SJSA1 (cell line): ENCODE measurements at regions not wholly inside any gene's neighbourhood (a gene's known extent, or its start where the extent isn't known, plus 50 kb on each side); places are given as distances from the start of the nearest gene placed in this dataset.

Experiments
- DNase-seq, 2 experiments: peaks; one replicate each; pipeline ENCODE4 v3.0.0-alpha.2; 2015 to 2020; ENCODE audit warnings: low spot score in 2 of 2, low read depth in 1 of 2
- H3K27ac ChIP-seq: fragments of 250-450 bp; sonication (Bioruptor Pico); 2 replicates; pipeline ENCODE4 v1.5.1; 2020; ENCODE audit warnings: mild to moderate bottlenecking, moderate library complexity
- H3K27me3 ChIP-seq: fragments of 250-450 bp; sonication (Bioruptor Pico); replicated peaks from 2 replicates; pipeline ENCODE4 v1.5.1; 2020; ENCODE audit warnings: mild to moderate bottlenecking, moderate library complexity
- H3K36me3 ChIP-seq: fragments of 250-450 bp; sonication (Bioruptor Pico); 2 replicates; pipeline ENCODE4 v1.5.1; 2020; ENCODE audit warnings: mild to moderate bottlenecking
- H3K4me1 ChIP-seq: fragments of 250-450 bp; sonication (Bioruptor Pico); replicated peaks from 2 replicates; pipeline ENCODE4 v1.6.1; 2021; ENCODE audit warnings: mild to moderate bottlenecking
- H3K4me3 ChIP-seq: fragments of 250-450 bp; sonication (Bioruptor Pico); 2 replicates; pipeline ENCODE4 v1.5.1; 2020; ENCODE audit warnings: mild to moderate bottlenecking
- H3K9me3 ChIP-seq: fragments of 250-450 bp; sonication (Bioruptor Pico); replicated peaks from 2 replicates; pipeline ENCODE4 v1.5.1; 2020; ENCODE audit warnings: mild to moderate bottlenecking

DNA sequence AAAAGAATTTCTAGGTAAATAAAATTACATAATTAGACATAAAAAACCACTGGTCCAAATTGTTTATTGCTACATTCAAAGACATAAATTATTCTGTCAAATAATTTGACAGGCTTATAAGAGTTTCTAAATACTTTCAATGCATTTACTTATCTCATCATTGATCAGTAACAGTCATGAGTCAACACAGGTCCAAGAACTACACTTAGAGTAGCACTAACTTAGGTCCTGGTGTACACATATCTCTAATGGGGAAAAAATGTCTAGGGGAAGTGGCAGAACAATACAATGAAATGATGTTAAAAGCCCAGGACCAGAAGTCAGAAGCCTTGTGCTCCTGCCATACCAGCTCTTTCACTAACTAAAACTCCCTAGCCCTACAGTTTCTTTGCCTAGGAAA is 96.5 kb upstream of the SLCO6A1 start:
- Histone ChIP-seq H3K4me3 (no peak overlapping the region), H3K27me3 (no peaks in the 10 kb centered on the region), H3K9me3 (no peaks in the 10 kb centered on the region), H3K27ac (no peak overlapping the region), H3K4me1 (no peaks in the 10 kb centered on the region), H3K36me3 (no peaks in the 10 kb centered on the region)
- DNase-seq = no peak

DNA sequence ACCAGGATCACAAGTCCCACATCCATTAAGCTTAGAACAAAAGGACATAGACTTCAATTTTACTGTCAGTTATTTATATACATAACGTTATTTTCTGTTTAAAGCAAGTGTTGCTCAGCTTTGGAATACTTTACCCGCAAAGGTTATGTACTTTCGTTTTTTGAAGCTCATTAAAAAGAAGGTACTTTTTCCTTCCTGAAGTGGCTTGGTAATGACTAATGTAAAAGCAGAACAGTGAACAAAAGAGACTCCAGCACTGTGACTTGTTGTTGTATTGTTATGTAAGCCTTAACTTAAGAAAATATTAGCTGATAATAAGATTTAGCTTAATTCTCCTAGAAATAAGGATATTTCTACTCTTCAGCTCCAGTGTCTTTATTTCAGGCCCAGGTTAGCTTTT is 97.3 kb upstream of the SLCO6A1 start:
- no peaks in the 10 kb centered on the region for H3K27me3 ChIP-seq
- H3K4me3 ChIP-seq = no peak overlapping the region
- no peaks in the 10 kb centered on the region for H3K4me1 ChIP-seq
- H3K9me3 ChIP-seq = no peaks in the 10 kb centered on the region
- H3K27ac ChIP-seq = no peak overlapping the region
- no peak for DNase-seq
- H3K36me3 ChIP-seq = no peaks in the 10 kb centered on the region

DNA sequence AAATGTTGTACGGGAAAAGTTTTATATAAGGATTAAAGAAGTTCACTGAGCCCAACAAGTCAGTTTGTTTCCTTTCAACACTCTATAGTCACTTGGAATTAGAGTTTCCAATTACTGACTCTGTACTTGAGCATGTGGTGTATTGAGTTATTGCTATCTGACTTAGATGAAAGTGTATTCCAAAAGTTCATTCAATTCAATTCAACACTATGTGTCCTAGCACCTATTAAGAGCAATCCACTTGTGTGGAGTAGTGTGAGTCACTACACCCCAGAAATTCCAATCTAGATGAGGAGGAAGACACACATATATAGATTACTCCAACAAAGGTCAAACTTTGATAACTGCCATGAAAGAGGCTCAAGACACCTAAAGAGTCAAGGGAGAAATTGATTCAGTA is 98.2 kb upstream of the SLCO6A1 start:
- no peaks in the 10 kb centered on the region for H3K27me3 ChIP-seq
- no peaks in the 10 kb centered on the region for H3K36me3 ChIP-seq
- no peak overlapping the region for H3K27ac ChIP-seq
- no peaks in the 10 kb centered on the region for H3K9me3 ChIP-seq
- H3K4me3 ChIP-seq = no peak overlapping the region
- H3K4me1 ChIP-seq = no peaks in the 10 kb centered on the region
- no peak for DNase-seq

DNA sequence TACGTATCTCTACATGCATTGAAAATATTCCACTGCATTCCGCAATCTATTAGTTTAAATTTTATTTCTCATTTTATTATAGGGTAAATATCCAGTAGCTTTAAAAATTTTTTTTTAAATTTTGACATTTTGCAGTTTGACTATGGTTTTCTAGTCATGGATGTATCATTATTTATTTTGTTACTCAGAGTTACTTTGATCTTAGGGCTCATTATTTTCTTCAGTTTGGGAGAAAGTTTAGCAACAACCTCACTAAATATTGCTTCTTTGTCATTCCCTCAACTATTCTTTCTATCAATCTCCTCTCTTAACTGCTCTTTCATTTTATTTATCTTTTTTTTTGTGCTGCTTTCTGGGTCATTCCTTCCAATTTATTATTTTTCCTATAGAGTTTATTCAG is 100.5 kb upstream of the SLCO6A1 start:
- no peak overlapping the region for H3K27ac ChIP-seq
- no peaks in the 10 kb centered on the region for H3K9me3 ChIP-seq
- DNase-seq = no peak
- no peak overlapping the region for H3K4me3 ChIP-seq
- H3K4me1 ChIP-seq = no peaks in the 10 kb centered on the region
- H3K27me3 ChIP-seq = no peaks in the 10 kb centered on the region
- H3K36me3 ChIP-seq = no peaks in the 10 kb centered on the region

DNA sequence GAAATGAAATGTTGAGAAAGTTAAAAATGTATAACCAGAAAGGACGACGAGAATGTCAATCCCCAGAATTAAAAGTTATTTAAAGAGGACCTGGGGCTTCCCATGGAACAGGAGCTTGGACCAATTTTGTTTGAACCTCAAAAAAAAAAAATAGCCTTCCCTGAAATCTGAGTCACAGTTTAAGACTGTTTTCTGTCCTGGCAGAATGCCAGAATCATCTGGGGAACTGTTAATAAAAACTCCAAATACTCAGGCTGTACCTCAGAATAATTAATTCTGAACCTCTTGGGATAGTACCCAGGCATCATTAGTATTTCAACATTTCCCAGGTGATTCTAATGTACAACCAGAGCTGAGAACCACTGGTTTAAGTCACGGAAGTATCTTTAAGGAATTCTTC is 102.2 kb upstream of the SLCO6A1 start:
- Histone ChIP-seq H3K36me3 (no peaks in the 10 kb centered on the region), H3K9me3 (no peaks in the 10 kb centered on the region), H3K4me3 (no peak overlapping the region), H3K4me1 (no peaks in the 10 kb centered on the region), H3K27ac (no peak overlapping the region), H3K27me3 (no peaks in the 10 kb centered on the region)
- no peak for DNase-seq

DNA sequence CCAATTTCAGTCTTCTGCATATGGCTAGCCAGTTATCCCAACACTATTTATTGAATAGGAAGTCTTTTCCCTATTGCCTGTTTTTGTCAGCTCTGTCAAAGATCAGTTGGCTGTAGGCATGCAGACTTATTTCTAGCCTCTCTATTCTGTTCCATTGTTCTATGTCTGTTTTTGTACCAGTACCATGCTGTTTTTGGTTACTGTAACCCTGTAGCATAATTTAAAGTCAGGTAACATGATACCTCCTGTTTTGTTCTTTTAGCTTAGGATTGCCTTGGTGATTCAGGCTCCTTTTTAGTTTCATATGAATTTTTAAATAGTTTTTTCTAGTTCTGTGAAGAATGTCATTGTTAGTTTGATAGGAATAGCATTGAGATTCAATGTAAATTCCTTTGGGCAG is 104.9 kb upstream of the SLCO6A1 start:
- DNase-seq = no peak
- Histone ChIP-seq H3K27ac (no peak overlapping the region), H3K4me1 (no peaks in the 10 kb centered on the region), H3K36me3 (no peaks in the 10 kb centered on the region), H3K9me3 (no peaks in the 10 kb centered on the region), H3K27me3 (no peaks in the 10 kb centered on the region), H3K4me3 (no peak overlapping the region)

DNA sequence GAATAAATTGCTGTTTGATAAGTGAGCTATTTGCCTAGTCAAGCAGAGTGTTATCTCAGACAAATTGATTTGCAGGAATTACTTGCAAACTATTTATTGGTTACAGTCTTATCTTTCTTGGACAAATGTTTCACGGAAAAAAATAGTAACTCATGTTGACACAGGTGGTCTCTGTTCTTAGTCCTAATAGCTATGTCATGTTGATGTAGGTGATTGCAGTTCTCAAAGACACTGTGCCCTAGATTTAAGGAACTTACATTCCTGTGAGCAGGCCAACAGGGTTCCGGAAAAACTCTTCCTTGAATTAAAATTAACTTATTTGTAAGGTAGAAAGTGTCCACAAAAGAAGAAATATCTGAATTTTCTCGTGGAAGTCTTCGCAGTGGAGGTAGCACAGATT is 109.6 kb upstream of the SLCO6A1 start:
- Histone ChIP-seq H3K9me3 (no peaks in the 10 kb centered on the region), H3K36me3 (no peaks in the 10 kb centered on the region), H3K27ac (no peak overlapping the region), H3K27me3 (no peaks in the 10 kb centered on the region), H3K4me1 (no peaks in the 10 kb centered on the region), H3K4me3 (no peak overlapping the region)
- no peak for DNase-seq

DNA sequence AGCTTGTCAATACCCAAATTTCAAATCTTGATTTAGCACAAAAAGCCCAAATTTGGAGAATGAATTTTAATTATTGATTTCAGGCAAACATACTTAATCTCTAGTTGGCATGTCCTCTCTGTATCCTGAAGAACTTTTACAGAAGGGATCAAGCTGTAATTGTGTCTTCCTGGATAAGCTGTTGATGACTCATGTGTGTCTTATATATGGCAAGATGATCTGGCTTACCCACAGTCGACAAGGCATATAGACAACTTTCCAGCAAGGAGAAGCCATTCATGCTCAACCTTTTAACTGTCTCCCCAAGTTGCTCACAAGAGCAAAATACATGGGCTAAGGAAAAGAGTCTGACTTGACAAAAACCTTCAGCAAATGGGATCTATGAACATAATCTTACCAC is 112.5 kb upstream of the SLCO6A1 start:
- Histone ChIP-seq H3K4me3 (no peak overlapping the region), H3K36me3 (no peaks in the 10 kb centered on the region), H3K4me1 (no peaks in the 10 kb centered on the region), H3K27me3 (no peaks in the 10 kb centered on the region), H3K9me3 (no peaks in the 10 kb centered on the region), H3K27ac (no peak overlapping the region)
- no peak for DNase-seq

DNA sequence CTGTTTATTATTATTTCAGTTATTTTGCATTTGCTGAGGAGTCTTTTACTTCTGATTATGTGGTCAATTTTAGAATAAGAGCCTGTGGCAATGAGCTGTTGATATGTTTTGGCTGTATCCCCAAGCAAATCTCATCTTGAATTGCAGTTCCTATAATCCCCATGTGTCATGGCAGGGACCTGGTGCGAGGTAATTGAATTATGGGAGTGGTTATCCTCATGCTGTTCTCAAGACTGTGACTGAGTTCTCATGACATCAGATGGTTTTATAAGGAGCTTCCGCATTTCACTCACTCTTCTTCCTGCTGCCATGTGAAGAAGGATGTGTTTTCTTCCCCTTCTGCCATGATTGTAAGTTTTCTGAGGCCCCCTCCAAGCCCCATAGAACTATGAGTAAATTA is 114.9 kb upstream of the SLCO6A1 start:
- no peak for DNase-seq
- no peak overlapping the region for H3K27ac ChIP-seq
- H3K4me1 ChIP-seq = no peaks in the 10 kb centered on the region
- H3K27me3 ChIP-seq = no peaks in the 10 kb centered on the region
- H3K9me3 ChIP-seq = no peaks in the 10 kb centered on the region
- no peak overlapping the region for H3K4me3 ChIP-seq
- H3K36me3 ChIP-seq = no peaks in the 10 kb centered on the region

DNA sequence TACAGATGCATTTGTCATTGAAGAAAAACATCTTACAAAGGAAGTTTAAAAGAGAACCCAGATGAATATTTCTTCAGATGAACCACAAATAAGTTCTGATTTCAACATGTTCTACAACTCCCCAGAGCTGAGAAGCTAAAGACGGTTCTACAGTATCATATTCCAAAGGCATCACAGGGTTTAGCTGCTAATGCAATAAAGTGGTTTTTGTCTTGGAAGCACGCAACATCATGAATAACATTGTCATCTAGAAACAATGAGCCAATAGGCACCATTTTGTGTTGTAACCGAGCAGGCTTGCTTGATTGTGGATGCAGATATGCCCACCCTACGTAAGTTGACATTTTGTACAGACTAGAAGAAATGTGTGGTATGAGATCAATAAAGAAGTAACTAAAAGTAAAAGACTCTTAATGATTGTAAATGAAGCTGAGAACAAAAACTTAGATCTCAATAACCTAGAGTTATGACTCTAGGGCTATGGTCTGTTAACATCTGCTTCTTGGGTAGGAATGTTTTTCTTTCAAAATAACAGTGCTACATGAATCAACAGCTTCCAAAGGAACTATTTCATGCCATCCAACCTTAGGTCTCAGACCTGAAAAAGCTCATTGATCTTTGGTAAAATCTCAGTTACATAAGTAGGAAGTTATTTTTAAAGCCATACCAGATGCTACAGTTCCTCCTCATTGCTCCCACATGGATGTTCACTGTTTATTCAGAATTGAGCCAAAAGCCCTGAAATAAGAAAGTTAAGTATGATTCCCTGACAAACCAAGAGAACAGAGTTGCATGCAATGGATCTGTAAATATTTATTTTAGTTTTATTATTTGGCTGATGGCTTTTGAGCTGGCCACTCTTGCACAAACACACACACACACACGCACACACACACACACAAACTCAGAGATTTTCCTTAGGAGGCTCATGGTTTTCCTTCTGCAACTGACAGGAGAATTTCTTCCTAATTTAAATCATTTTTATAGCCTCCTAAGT is 118.7 kb upstream of the SLCO6A1 start:
- no peak overlapping the region for H3K27ac ChIP-seq
- no peaks in the 10 kb centered on the region for H3K9me3 ChIP-seq
- DNase-seq = no peak

DNA sequence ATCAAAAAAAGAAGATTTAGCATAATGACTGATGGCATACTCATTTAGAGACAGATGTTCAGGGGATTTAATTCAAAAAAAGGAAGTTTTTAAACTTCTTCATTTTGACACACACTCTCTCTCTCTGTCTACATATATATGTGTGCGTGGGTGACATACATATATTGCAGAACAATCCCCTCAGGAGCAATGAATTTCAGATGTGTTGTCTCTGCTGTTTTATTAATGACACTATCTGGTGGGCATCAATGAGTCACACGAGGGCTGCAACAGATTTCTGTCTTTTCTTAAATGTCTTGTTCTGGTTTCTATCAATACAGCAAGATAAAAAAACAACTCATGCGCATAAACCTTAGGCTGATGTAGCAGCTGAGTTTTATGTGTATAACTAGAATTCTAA is 123.5 kb upstream of the SLCO6A1 start:
- peaks cover 3% of the 10 kb centered on the region for H3K4me1 ChIP-seq
- no peak overlapping the region for H3K27ac ChIP-seq
- H3K27me3 ChIP-seq = no peaks in the 10 kb centered on the region
- DNase-seq = no peak
- H3K4me3 ChIP-seq = no peak overlapping the region
- no peaks in the 10 kb centered on the region for H3K9me3 ChIP-seq
- no peaks in the 10 kb centered on the region for H3K36me3 ChIP-seq

More for the DNA sequence above, 118.7 kb upstream of the SLCO6A1 start:
- no peak overlapping the region for H3K4me3 ChIP-seq
- no peaks in the 10 kb centered on the region for H3K27me3 ChIP-seq
- H3K36me3 ChIP-seq = no peaks in the 10 kb centered on the region
- no peaks in the 10 kb centered on the region for H3K4me1 ChIP-seq

DNA sequence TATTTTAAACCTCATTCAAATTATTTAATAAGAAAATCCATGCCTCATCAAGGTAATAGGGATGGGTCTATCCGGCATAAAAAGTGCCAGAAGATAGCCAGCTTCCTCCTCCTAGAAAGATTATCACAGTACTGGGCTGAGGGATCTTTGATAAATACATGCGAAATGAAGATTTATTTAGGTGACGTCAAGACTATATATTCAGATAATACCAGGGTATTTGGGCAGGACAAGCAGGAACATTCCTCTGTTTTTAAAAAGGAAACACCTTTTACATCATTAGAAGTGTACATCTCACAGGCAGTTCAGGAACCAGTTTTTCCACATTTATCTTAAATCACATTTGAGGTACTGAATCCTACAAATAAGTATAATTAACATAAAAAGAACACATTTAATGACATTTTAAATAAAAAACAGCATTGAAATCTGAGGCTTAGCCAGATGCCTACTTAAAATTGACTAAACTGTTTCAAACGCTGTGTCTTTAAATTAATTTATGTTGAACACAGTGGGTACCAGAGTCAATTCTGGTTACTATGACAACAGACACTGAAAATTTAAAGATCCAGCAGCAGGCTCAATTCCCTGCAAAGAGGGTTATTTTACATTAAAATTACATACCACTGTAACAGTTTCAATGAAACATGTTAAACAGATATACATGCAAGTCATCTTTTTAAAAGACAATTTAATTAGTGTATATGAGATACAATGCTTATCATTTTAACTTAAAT is 124.7 kb upstream of the SLCO6A1 start:
- H3K36me3 ChIP-seq = no peaks in the 10 kb centered on the region
- DNase-seq = no peak
- H3K27ac ChIP-seq = no peak overlapping the region
- no peaks in the 10 kb centered on the region for H3K9me3 ChIP-seq
- peaks cover 8% of the 10 kb centered on the region for H3K4me1 ChIP-seq
- no peak overlapping the region for H3K4me3 ChIP-seq
- H3K27me3 ChIP-seq = no peaks in the 10 kb centered on the region

DNA sequence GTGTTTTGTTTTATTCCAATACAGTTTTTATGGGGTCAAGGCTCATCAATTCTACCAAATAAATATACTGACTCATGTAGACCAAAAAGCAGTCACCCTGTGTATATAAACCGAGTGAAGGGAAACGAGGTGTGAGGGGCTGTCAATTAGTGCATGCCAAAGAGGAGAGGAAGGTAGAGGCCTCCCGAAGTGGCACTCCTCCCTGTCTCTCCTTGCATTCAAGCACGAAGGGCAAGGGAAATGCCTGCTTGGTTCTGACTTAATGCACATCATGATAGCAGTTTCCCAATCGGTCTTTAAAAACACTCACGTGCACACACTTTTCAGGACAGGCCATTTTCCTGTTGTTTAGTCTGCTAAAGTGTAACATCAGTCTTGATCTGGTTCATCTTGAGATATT is 125.6 kb upstream of the SLCO6A1 start:
- H3K4me1 ChIP-seq = peaks cover 8% of the 10 kb centered on the region
- H3K36me3 ChIP-seq = no peaks in the 10 kb centered on the region
- DNase-seq = no peak
- no peak overlapping the region for H3K4me3 ChIP-seq
- H3K9me3 ChIP-seq = no peaks in the 10 kb centered on the region
- no peak overlapping the region for H3K27ac ChIP-seq
- no peaks in the 10 kb centered on the region for H3K27me3 ChIP-seq

DNA sequence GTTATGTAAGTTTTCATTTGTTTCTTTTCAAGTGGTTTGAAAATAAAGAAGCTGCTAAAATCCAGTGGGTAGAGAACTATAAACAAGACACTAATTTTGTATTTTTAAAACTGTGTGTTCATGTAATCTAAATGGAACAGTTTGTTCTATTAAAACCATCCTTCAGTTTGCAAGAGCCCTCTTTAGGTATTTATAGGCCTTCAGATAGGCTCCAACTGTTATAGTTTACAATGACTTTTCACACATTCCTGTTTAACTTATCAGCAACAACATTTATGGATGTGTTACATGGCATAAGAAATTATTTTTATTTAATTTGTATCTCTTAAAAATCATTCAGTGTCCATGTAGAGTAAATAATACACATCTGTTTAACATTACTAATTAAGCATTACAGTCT is 126.7 kb upstream of the SLCO6A1 start:
- H3K27me3 ChIP-seq = no peaks in the 10 kb centered on the region
- H3K36me3 ChIP-seq = no peaks in the 10 kb centered on the region
- H3K9me3 ChIP-seq = no peaks in the 10 kb centered on the region
- peaks cover 8% of the 10 kb centered on the region for H3K4me1 ChIP-seq
- no peak overlapping the region for H3K27ac ChIP-seq
- no peak overlapping the region for H3K4me3 ChIP-seq
- no peak for DNase-seq
